ENCODE measurements at regions not wholly inside any gene's neighbourhood (a gene's known extent, or its start where the extent isn't known, plus 50 kb on each side); places are given as distances from the start of the nearest gene placed in this dataset.

DNA sequence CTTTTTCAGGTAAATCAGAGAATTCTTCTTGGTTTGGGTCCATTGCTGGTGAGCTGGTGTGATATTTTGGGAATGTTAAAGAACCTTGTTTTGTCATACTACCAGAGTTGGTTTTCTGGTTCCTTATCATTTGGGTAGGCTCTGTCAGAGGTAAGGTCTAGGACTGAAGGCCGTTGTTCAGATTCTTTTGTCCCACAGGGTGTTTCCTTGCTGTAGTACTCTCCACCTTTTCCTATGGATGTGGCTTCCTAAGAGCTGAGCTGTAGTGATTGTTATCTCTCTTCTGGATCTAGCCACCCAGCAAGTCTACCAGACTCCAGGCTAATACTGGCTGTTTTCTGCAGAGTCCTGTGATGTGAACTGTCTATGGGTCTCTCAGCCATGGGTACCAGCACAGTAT, 367.5 kb upstream of the GATB start:
- TF ChIP-seq CEBPB (IDR thresholded peaks at IDR 0.05) (no peak), EP300 (IDR thresholded peaks at IDR 0.05; ENCODE audit: borderline replicate concordance) (no peak), RAD21 (IDR thresholded peaks at IDR 0.05; ENCODE audit: low read depth) (no peak), FOXM1 (IDR thresholded peaks at IDR 0.05; ENCODE audit: borderline replicate concordance, low read depth) (no peak), YY1 (IDR thresholded peaks at IDR 0.05; ENCODE audit: low read depth) (no peak), CREB1 (IDR thresholded peaks at IDR 0.05; ENCODE audit: low read depth) (no peak), NFIC (IDR thresholded peaks at IDR 0.05) (no peak), ZBTB7A (IDR thresholded peaks at IDR 0.05; ENCODE audit: low read depth) (no peak), TAF1 (IDR thresholded peaks at IDR 0.05; ENCODE audit: low read depth) (no peak)
- TF ChIP-seq, protein P1, sequence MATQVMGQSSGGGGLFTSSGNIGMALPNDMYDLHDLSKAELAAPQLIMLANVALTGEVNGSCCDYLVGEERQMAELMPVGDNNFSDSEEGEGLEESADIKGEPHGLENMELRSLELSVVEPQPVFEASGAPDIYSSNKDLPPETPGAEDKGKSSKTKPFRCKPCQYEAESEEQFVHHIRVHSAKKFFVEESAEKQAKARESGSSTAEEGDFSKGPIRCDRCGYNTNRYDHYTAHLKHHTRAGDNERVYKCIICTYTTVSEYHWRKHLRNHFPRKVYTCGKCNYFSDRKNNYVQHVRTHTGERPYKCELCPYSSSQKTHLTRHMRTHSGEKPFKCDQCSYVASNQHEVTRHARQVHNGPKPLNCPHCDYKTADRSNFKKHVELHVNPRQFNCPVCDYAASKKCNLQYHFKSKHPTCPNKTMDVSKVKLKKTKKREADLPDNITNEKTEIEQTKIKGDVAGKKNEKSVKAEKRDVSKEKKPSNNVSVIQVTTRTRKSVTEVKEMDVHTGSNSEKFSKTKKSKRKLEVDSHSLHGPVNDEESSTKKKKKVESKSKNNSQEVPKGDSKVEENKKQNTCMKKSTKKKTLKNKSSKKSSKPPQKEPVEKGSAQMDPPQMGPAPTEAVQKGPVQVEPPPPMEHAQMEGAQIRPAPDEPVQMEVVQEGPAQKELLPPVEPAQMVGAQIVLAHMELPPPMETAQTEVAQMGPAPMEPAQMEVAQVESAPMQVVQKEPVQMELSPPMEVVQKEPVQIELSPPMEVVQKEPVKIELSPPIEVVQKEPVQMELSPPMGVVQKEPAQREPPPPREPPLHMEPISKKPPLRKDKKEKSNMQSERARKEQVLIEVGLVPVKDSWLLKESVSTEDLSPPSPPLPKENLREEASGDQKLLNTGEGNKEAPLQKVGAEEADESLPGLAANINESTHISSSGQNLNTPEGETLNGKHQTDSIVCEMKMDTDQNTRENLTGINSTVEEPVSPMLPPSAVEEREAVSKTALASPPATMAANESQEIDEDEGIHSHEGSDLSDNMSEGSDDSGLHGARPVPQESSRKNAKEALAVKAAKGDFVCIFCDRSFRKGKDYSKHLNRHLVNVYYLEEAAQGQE (IDR thresholded peaks at IDR 0.05; ENCODE audit: low read depth) = no peak
- TF ChIP-seq, protein P2, sequence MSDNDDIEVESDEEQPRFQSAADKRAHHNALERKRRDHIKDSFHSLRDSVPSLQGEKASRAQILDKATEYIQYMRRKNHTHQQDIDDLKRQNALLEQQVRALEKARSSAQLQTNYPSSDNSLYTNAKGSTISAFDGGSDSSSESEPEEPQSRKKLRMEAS (IDR thresholded peaks at IDR 0.05) = no peak
